HepG2 (cell line): ENCODE measurements at regions not wholly inside any gene's neighbourhood (a gene's known extent, or its start where the extent isn't known, plus 50 kb on each side); places are given as distances from the start of the nearest gene placed in this dataset.

Source experiments
- ASH2L ChIP-seq: fragments of 300-600, 200-600 bp; sonication (generic); IDR thresholded peaks from 2 replicates; pipeline ENCODE4 v1.7.0; 2017; ENCODE audit warnings: low read depth, mild to moderate bottlenecking, moderate library complexity, mixed read lengths, low read length; ENCODE audit not compliant: insufficient read length
- MED1 ChIP-seq: sonication (generic); formaldehyde crosslinking; IDR thresholded peaks from 2 replicates; pipeline ENCODE4 v1.4.0; 2020; ENCODE audit warnings: missing genetic modification reagents
- NCOR1 ChIP-seq: fragments of 200-600 bp; sonication (generic); IDR thresholded peaks from 2 replicates; pipeline ENCODE4 v1.7.0; 2017; ENCODE audit warnings: antibody characterized with exemption, low read length, borderline replicate concordance
- NR2F1 ChIP-seq, 2 experiments: fragments of 450-650 bp in 1 of 2; formaldehyde crosslinking in 1 of 2; IDR thresholded peaks; 2 replicates each; pipeline versions ENCODE4 v1.5.0 to v1.6.1; 2016 to 2020; ENCODE audit warnings: mild to moderate bottlenecking in 1 of 2, missing compliant biosample characterization in 1 of 2, missing genetic modification reagents in 1 of 2, moderate library complexity in 1 of 2
- PLRG1 ChIP-seq: fragments of 450-650 bp; conservative IDR thresholded peaks from 2 replicates; pipeline ENCODE4 v1.6.1; 2016
- SMARCC2 ChIP-seq: fragments of 450-650 bp; IDR thresholded peaks from 2 replicates; pipeline ENCODE4 v1.6.1; 2017; ENCODE audit warnings: antibody characterized with exemption, mild to moderate bottlenecking
- TBP ChIP-seq: sonication (generic); formaldehyde crosslinking; IDR thresholded peaks from 2 replicates; pipeline ENCODE4 v1.5.0; 2020; ENCODE audit warnings: missing genetic modification reagents
- ZNF143 ChIP-seq: sonication (generic); formaldehyde crosslinking; IDR thresholded peaks from 2 replicates; pipeline ENCODE4 v1.4.0; 2020; ENCODE audit warnings: missing genetic modification reagents
- ZNF530 ChIP-seq: sonication (generic); formaldehyde crosslinking; IDR thresholded peaks from 2 replicates; pipeline ENCODE4 v1.5.0; 2020; ENCODE audit warnings: low read depth, mild to moderate bottlenecking, missing genetic modification reagents
- ZNF629 ChIP-seq: sonication (generic); formaldehyde crosslinking; conservative IDR thresholded peaks from 2 replicates; pipeline ENCODE4 v1.5.0; 2020; ENCODE audit warnings: missing genetic modification reagents
- ZNF713 ChIP-seq: sonication (generic); formaldehyde crosslinking; IDR thresholded peaks from 2 replicates; pipeline ENCODE4 v1.4.0; 2020; ENCODE audit warnings: mild to moderate bottlenecking, missing genetic modification reagents
- TF ChIP-seq, protein P1 (sequence below): sonication (generic); formaldehyde crosslinking; IDR thresholded peaks from 2 replicates; pipeline ENCODE4 v1.4.0; 2020; ENCODE audit warnings: low read depth, missing genetic modification reagents
- TF ChIP-seq, protein P2 (sequence below): sonication (generic); formaldehyde crosslinking; IDR thresholded peaks from 2 replicates; pipeline ENCODE4 v1.4.0; 2020; ENCODE audit warnings: missing genetic modification reagents

DNA sequence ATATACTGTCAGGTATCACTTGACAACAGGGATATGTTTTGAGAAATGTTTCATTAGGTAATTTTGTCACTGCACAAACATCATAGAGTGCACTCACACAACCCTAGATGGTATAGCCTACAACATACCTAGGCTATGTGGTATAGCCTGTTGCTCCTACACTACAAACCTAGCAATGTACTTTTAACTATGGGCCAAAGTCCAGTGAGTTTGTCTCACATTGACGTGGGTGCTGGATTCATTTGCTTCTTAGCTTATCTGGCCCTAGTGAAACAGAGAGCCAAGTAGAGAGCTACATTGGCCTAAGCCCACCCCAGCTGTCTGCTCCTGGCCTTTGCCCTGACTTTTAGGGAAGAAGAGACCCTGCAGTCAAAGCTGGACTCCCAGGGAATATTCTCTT is 180.7 kb upstream of the EGFLAM start (continued):
- TF ChIP-seq, protein P1, sequence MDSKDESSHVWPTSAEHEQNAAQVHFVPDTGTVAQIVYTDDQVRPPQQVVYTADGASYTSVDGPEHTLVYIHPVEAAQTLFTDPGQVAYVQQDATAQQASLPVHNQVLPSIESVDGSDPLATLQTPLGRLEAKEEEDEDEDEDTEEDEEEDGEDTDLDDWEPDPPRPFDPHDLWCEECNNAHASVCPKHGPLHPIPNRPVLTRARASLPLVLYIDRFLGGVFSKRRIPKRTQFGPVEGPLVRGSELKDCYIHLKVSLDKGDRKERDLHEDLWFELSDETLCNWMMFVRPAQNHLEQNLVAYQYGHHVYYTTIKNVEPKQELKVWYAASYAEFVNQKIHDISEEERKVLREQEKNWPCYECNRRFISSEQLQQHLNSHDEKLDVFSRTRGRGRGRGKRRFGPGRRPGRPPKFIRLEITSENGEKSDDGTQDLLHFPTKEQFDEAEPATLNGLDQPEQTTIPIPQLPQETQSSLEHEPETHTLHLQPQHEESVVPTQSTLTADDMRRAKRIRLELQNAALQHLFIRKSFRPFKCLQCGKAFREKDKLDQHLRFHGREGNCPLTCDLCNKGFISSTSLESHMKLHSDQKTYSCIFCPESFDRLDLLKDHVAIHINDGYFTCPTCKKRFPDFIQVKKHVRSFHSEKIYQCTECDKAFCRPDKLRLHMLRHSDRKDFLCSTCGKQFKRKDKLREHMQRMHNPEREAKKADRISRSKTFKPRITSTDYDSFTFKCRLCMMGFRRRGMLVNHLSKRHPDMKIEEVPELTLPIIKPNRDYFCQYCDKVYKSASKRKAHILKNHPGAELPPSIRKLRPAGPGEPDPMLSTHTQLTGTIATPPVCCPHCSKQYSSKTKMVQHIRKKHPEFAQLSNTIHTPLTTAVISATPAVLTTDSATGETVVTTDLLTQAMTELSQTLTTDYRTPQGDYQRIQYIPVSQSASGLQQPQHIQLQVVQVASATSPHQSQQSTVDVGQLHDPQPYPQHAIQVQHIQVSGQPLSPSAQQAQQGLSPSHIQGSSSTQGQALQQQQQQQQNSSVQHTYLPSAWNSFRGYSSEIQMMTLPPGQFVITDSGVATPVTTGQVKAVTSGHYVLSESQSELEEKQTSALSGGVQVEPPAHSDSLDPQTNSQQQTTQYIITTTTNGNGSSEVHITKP (CRISPR knock-in tag): peak; percentile 95
- TF ChIP-seq NR2F1 (CRISPR knock-in tag; IDR thresholded peaks at IDR 0.05) (no peak), PLRG1 (no peak), ASH2L (peak; percentile 74), SMARCC2 (no peak), TBP (CRISPR knock-in tag) (no peak), ZNF713 (CRISPR knock-in tag) (no peak), ZNF143 (CRISPR knock-in tag) (no peak), MED1 (peak; percentile 48; the same call in 1 of the 2 replicates), ZNF629 (CRISPR knock-in tag) (peak; percentile 59), ZNF530 (CRISPR knock-in tag) (no peak), NCOR1 (peak; percentile 78)
- TF ChIP-seq, protein P2, sequence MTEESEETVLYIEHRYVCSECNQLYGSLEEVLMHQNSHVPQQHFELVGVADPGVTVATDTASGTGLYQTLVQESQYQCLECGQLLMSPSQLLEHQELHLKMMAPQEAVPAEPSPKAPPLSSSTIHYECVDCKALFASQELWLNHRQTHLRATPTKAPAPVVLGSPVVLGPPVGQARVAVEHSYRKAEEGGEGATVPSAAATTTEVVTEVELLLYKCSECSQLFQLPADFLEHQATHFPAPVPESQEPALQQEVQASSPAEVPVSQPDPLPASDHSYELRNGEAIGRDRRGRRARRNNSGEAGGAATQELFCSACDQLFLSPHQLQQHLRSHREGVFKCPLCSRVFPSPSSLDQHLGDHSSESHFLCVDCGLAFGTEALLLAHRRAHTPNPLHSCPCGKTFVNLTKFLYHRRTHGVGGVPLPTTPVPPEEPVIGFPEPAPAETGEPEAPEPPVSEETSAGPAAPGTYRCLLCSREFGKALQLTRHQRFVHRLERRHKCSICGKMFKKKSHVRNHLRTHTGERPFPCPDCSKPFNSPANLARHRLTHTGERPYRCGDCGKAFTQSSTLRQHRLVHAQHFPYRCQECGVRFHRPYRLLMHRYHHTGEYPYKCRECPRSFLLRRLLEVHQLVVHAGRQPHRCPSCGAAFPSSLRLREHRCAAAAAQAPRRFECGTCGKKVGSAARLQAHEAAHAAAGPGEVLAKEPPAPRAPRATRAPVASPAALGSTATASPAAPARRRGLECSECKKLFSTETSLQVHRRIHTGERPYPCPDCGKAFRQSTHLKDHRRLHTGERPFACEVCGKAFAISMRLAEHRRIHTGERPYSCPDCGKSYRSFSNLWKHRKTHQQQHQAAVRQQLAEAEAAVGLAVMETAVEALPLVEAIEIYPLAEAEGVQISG (CRISPR knock-in tag): 0 out of 2 replicates have a peak, but pooled peaks have one; percentile 55
- TF ChIP-seq, all 625 proteins: peak for 38
